Renal pelvis (tissue), 1 donor: ENCODE measurements at regions not wholly inside any gene's neighbourhood (a gene's known extent, or its start where the extent isn't known, plus 50 kb on each side); places are given as distances from the start of the nearest gene placed in this dataset.

Experiments
- DNase-seq: peaks from one replicate; pipeline ENCODE4 v3.0.0-alpha.2; 2013

GRCh38 chr12:34377243-34378035 lies 355.1 kb downstream of the ALG10 start:
- DNase-seq, result no peak

- DNase-seq, result no peak
Observed at GRCh38 chr12:34379142-34379541, 356.8 kb downstream of the ALG10 start.

- DNase-seq, result no peak
Observed at GRCh38 chr12:34384693-34385092, 362.4 kb downstream of the ALG10 start.

- no peak for DNase-seq
Observed at GRCh38 chr12:34386016-34386415, 363.7 kb downstream of the ALG10 start.

- DNase-seq, result no peak
Observed at GRCh38 chr12:34386621-34387255, 364.4 kb downstream of the ALG10 start.

- no peak for DNase-seq
Observed at GRCh38 chr12:34387711-34388635, 365.7 kb downstream of the ALG10 start.

- no peak for DNase-seq
Observed at GRCh38 chr12:34388636-34389377, 366.5 kb downstream of the ALG10 start.

GRCh38 chr12:34389378-34390170 lies 367.3 kb downstream of the ALG10 start:
- no peak for DNase-seq

- DNase-seq, result no peak
Observed at GRCh38 chr12:34390171-34390841, 368.0 kb downstream of the ALG10 start.

- no peak for DNase-seq
Observed at GRCh38 chr12:34390846-34391700, 368.8 kb downstream of the ALG10 start.

- DNase-seq, result no peak
Observed at GRCh38 chr12:34391771-34392581, 369.7 kb downstream of the ALG10 start.

GRCh38 chr12:34392741-34393085 lies 370.4 kb downstream of the ALG10 start:
- DNase-seq, result no peak

GRCh38 chr12:34393086-34393820 lies 371.0 kb downstream of the ALG10 start:
- DNase-seq, result no peak

GRCh38 chr12:34393821-34394150 lies 371.5 kb downstream of the ALG10 start:
- no peak for DNase-seq

- DNase-seq, result no peak
Observed at GRCh38 chr12:34394211-34395055, 372.1 kb downstream of the ALG10 start.

- no peak for DNase-seq
Observed at GRCh38 chr12:34395056-34396005, 373.0 kb downstream of the ALG10 start.
